Retina (tissue), 1 donor: ENCODE measurements at regions not wholly inside any gene's neighbourhood (a gene's known extent, or its start where the extent isn't known, plus 50 kb on each side); places are given as distances from the start of the nearest gene placed in this dataset.
"Not testable (repeated sequence)": the region's sequence is repeated elsewhere in the genome, so short reads cannot be mapped to it uniquely, and the experiment has no call there.

Experiments
- DNase-seq: peaks from one replicate; pipeline ENCODE4 v3.0.0-alpha.2; 2016

GRCh38 chr11:41714101-41714500 lies 254.6 kb upstream of the LRRC4C start:
- no peak for DNase-seq

- DNase-seq, result no peak
Observed at GRCh38 chr11:41716862-41717261, 257.4 kb upstream of the LRRC4C start.

- no peak for DNase-seq
Observed at GRCh38 chr11:41720761-41721160, 261.3 kb upstream of the LRRC4C start.

GRCh38 chr11:41728161-41728560 lies 268.7 kb upstream of the LRRC4C start:
- DNase-seq, result not testable (repeated sequence)

- no peak for DNase-seq
Observed at GRCh38 chr11:41775296-41775695, 315.8 kb upstream of the LRRC4C start.

- DNase-seq, result no peak
Observed at GRCh38 chr11:41779401-41779960, 320.0 kb upstream of the LRRC4C start.

GRCh38 chr11:41781441-41781840 lies 322.0 kb upstream of the LRRC4C start:
- DNase-seq, result no peak

- DNase-seq, result no peak
Observed at GRCh38 chr11:41784513-41785335, 325.3 kb upstream of the LRRC4C start.

- DNase-seq, result no peak
Observed at GRCh38 chr11:41786087-41786486, 326.6 kb upstream of the LRRC4C start.

GRCh38 chr11:41788177-41788576 lies 328.7 kb upstream of the LRRC4C start:
- no peak for DNase-seq

- no peak for DNase-seq
Observed at GRCh38 chr11:41789376-41789775, 329.9 kb upstream of the LRRC4C start.

- DNase-seq, result no peak
Observed at GRCh38 chr11:41795004-41795403, 335.6 kb upstream of the LRRC4C start.

GRCh38 chr11:41799754-41800153 lies 340.3 kb upstream of the LRRC4C start:
- no peak for DNase-seq

GRCh38 chr11:41803895-41804294 lies 344.4 kb upstream of the LRRC4C start:
- DNase-seq, result no peak

GRCh38 chr11:41816396-41816795 lies 356.9 kb upstream of the LRRC4C start:
- DNase-seq, result no peak

GRCh38 chr11:41824287-41824686 lies 364.8 kb upstream of the LRRC4C start:
- DNase-seq, result not testable (repeated sequence)

GRCh38 chr11:41826085-41826484 lies 366.6 kb upstream of the LRRC4C start:
- DNase-seq, result no peak

GRCh38 chr11:41836431-41836830 lies 377.0 kb upstream of the LRRC4C start:
- no peak for DNase-seq

GRCh38 chr11:41842673-41843072 lies 383.2 kb upstream of the LRRC4C start:
- no peak for DNase-seq

- no peak for DNase-seq
Observed at GRCh38 chr11:41845066-41845465, 385.6 kb upstream of the LRRC4C start.

- no peak for DNase-seq
Observed at GRCh38 chr11:41848349-41848748, 388.9 kb upstream of the LRRC4C start.

GRCh38 chr11:41849250-41849649 lies 389.8 kb upstream of the LRRC4C start:
- no peak for DNase-seq

- no peak for DNase-seq
Observed at GRCh38 chr11:41851743-41852142, 392.3 kb upstream of the LRRC4C start.

- DNase-seq, result no peak
Observed at GRCh38 chr11:41861838-41862237, 402.4 kb upstream of the LRRC4C start.

GRCh38 chr11:41866525-41866924 lies 407.1 kb upstream of the LRRC4C start:
- no peak for DNase-seq
